HFF-Myc (cell line): ENCODE measurements at regions not wholly inside any gene's neighbourhood (a gene's known extent, or its start where the extent isn't known, plus 50 kb on each side); places are given as distances from the start of the nearest gene placed in this dataset.

ENCODE experiments used
- DNase-seq: peaks from one replicate; pipeline ENCODE4 v3.0.0-alpha.2; 2011; ENCODE audit warnings: low read depth; ENCODE audit errors: extremely low read depth
- H3K4me3 ChIP-seq: replicated peaks from 2 replicates; pipeline ENCODE4 v1.5.1; 2011; ENCODE audit warnings: low read depth, mild to moderate bottlenecking, control low read depth, low read length
- CTCF ChIP-seq: IDR thresholded peaks from 2 replicates; pipeline ENCODE4 v1.5.1; 2012; ENCODE audit warnings: mild to moderate bottlenecking, low read depth, low read length, control low read depth; ENCODE audit errors: missing control alignments

GRCh38 chr7:131741446-131741845 lies 185.0 kb upstream of the PODXL start:
- no peak for TF ChIP-seq CTCF
- no peak for DNase-seq
- H3K4me3 ChIP-seq: no peak overlapping the region

GRCh38 chr7:131737746-131738465 lies 181.5 kb upstream of the PODXL start:
- H3K4me3 ChIP-seq: no peak overlapping the region
- no peak for TF ChIP-seq CTCF
- no peak for DNase-seq

GRCh38 chr7:131735101-131735500 lies 178.7 kb upstream of the PODXL start:
- no peak for TF ChIP-seq CTCF
- no peak overlapping the region for H3K4me3 ChIP-seq
- no peak for DNase-seq

GRCh38 chr7:131733604-131734003 lies 177.2 kb upstream of the PODXL start:
- H3K4me3 ChIP-seq: no peak overlapping the region
- DNase-seq: no peak
- TF ChIP-seq CTCF: no peak

GRCh38 chr7:131727189-131727588 lies 170.8 kb upstream of the PODXL start:
- no peak overlapping the region for H3K4me3 ChIP-seq
- TF ChIP-seq CTCF: no peak
- DNase-seq: no peak

- DNase-seq: no peak
- no peak for TF ChIP-seq CTCF
- no peak overlapping the region for H3K4me3 ChIP-seq
These were observed 170.3 kb upstream of the PODXL start for GRCh38 chr7:131726686-131727085.

GRCh38 chr7:131726031-131726430 lies 169.6 kb upstream of the PODXL start:
- DNase-seq: no peak
- H3K4me3 ChIP-seq: no peak overlapping the region
- TF ChIP-seq CTCF: no peak
